Body of pancreas (tissue), 4 donors: ENCODE measurements at regions not wholly inside any gene's neighbourhood (a gene's known extent, or its start where the extent isn't known, plus 50 kb on each side); places are given as distances from the start of the nearest gene placed in this dataset.
A peak's percentile ranks its signal among the peaks of the same experiment; 100 is the strongest.
"Not testable (repeated sequence)": the region's sequence is repeated elsewhere in the genome, so short reads cannot be mapped to it uniquely, and the experiment has no call there.

ENCODE experiments used
- ATAC-seq: fragments of 150-250 bp; one replicate; pipeline ENCODE4 v1.9.1; 2016
- DNase-seq, 4 donors: peaks; one replicate each; pipeline ENCODE4 v3.0.0-alpha.2; 2019
- H3K27ac ChIP-seq, 4 donors: fragments of 200-600 bp; sonication (generic); 1 replicate in 3 of 4; 2 replicates in 1 of 4; pipeline versions ENCODE4 v1.5.1 to v1.6.1; 2016 to 2019; ENCODE audit warnings: mild to moderate bottlenecking in 1 of 4, mixed read lengths in 1 of 4, moderate library complexity in 1 of 4
- H3K27me3 ChIP-seq, 2 donors: fragments of 200-600 bp; sonication (generic); one replicate each; pipeline ENCODE4 v1.6.0; 2016; ENCODE audit warnings: mild to moderate bottlenecking in 1 of 2
- H3K36me3 ChIP-seq, 2 donors: fragments of 200-600 bp; sonication (generic); replicated peaks in 1 of 2; 2 replicates each; pipeline ENCODE4 v1.5.1; 2016; ENCODE audit warnings: low read depth in 2 of 2; ENCODE audit not compliant: insufficient read depth in 1 of 2
- H3K4me1 ChIP-seq: fragments of 200-600 bp; sonication (generic); one replicate; pipeline ENCODE4 v1.6.0; 2016
- H3K4me3 ChIP-seq, 2 donors: fragments of 200-600 bp; sonication (generic); 1 replicate in 1 of 2; 2 replicates in 1 of 2; pipeline ENCODE4 v1.5.1; 2016 to 2019
- H3K9me3 ChIP-seq, 3 donors: fragments of 200-600 bp; sonication (generic); 1 replicate in 2 of 3; 2 replicates in 1 of 3; pipeline ENCODE4 v1.5.1; 2016
- CTCF ChIP-seq, 7 experiments: fragments of 450-650 bp in 4 of 7; fragments of 200-600 bp in 3 of 7; sonication (generic) in 3 of 7; IDR thresholded peaks; one replicate each; pipeline ENCODE4 v1.5.1; 2016 to 2019; ENCODE audit warnings: antibody characterized with exemption in 7 of 7
- POLR2A ChIP-seq, 3 donors: fragments of 450-650 bp; IDR thresholded peaks; one replicate each; pipeline ENCODE4 v1.6.1; 2016; ENCODE audit warnings: antibody characterized with exemption in 3 of 3, mild to moderate bottlenecking in 2 of 3
- WGBS, 2 donors: methylation state at CpG; one replicate each; pipeline ENCODE4 v1.1.5; 2017; 5-methylcytosine and 5-hydroxymethylcytosine counted together
- intact Hi-C: fragments of 100-400 bp; cut with DNase I; formaldehyde crosslinking; loops from one replicate; pipeline ENCODE4 v1.15.1; 2023

DNA sequence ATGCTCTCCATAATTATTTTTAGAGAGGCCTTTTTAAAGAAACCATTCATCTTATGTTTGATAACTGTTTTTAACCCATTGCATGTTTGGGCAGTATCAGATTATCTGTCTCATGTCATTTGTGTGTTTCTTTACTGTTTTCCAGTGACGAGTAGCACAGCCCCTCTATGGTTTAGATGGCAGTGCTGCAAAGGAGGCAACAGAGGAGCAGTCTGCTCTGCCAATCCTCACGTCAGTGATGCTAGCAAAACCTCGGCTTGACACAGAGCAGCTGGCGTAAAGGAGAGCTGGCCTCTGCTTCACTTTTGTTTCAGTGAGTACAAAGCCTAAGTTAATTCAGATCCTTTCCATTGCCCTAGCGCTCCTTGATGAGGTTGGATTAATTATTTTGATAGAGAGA is 80.4 kb upstream of the GARIN1A start:
- H3K9me3 ChIP-seq: no peaks in the 10 kb centered on the region
- WGBS, 2 donors: 89 to 97% methylated on average over 5 of the region's 5 CpGs
- H3K4me3 ChIP-seq: no peak overlapping the region
- TF ChIP-seq CTCF (IDR thresholded peaks at IDR 0.05) (no peak), POLR2A (IDR thresholded peaks at IDR 0.05) (no peak)
- no peak overlapping the region for H3K27ac ChIP-seq
- ATAC-seq (no peak), DNase-seq (no peak)
- H3K4me1 ChIP-seq: no peaks in the 10 kb centered on the region
- peaks cover 0 to 8% of the 10 kb centered on the region in 2 donors for H3K36me3 ChIP-seq
- intact Hi-C loops: no loop called here
- no peaks in the 10 kb centered on the region for H3K27me3 ChIP-seq

DNA sequence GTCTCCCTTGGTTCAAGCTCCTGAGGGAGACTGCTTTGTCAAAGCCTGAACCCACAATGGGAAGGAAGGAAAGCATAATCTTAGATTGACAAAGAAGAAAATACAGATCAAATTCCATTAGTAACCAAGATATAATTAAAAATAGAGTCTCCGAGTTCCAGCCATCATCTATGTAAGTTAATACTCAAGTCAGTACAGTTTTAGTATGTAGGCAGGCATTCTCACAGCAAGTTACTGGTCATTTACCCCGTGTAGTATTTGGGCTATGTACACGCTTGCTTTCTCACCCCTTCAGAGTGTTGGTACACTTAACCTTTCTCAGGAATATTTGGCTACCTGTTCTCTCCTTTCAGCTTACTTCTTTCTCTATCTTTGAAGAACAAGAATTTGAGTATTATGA is 79.9 kb upstream of the GARIN1A start:
- H3K27me3 ChIP-seq, H3K27ac ChIP-seq, H3K4me3 ChIP-seq, H3K9me3 ChIP-seq, DNase-seq, ATAC-seq, H3K4me1 ChIP-seq, H3K36me3 ChIP-seq, intact Hi-C loops: not testable (repeated sequence)
- 94 to 100% methylated on average over 2 of the region's 3 CpGs for WGBS, 2 donors

DNA sequence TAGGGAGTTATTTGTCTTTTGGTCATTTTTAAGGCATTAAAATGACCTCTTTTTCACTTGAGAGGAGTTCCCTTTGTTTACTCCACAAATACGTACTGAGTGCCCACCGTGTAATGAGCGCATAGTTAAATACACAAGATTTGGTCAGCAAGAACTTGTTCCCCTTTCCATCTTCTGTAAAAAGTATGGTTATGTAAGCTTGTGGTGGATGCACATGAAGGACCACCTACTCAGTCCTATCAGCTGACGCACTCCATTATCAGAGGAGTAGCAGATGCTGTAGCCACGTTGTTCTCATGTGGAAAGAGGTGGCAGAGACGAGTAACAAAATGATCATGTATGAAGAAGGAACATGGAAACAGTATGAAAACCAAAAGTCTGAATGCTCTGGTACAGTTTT is 78.0 kb upstream of the GARIN1A start:
- H3K27ac ChIP-seq, intact Hi-C loops, H3K4me3 ChIP-seq, H3K36me3 ChIP-seq, H3K9me3 ChIP-seq, DNase-seq, ATAC-seq, H3K27me3 ChIP-seq, H3K4me1 ChIP-seq: not testable (repeated sequence)
- WGBS, 2 donors: 60 to 68% methylated on average over 6 of the region's 6 CpGs

DNA sequence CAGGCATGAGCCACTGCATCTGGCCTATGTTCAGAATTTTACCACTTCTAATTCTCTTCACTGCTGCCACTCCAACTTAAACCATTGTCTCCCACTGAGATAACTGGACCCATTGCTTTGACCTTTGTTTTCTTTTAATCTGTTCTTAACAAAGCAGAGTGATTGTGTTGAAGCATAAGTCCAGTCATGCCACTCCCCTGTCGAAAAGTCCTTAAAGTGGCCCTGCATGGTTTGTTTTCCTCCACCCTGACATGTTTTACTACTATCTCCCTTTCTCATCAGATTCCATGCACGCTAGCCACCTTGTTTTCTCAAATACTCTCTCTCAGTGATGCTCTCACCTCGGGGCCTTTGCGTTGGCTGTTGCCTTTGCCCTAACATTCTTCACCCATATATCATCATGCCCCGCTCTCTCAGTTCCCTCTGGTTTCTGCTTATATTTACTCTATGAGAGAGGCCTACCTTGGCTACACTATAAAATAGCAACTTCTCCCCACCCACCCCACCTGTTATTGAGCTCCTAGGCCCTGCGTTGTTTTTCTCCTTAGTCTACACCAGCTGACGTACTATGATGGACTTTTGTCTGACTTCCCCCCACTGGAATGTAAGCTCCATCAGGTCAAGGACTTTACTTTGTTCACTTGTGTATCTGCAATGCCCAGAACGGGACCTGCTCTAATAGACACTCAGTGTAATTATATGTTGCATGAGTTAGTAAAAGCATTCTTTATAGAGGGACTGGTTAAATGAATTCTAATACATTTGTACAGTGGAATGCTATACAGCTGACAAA is 75.6 kb upstream of the GARIN1A start:
- intact Hi-C loops, H3K27me3 ChIP-seq, DNase-seq, H3K4me3 ChIP-seq, H3K36me3 ChIP-seq, H3K4me1 ChIP-seq, H3K9me3 ChIP-seq, ATAC-seq, H3K27ac ChIP-seq: not testable (repeated sequence)
- WGBS, 2 donors: 83 to 86% methylated on average over 8 of the region's 8 CpGs

GRCh38 chr7:128598946-128599345 is 73.1 kb upstream of the GARIN1A start:
- 84 to 88% methylated on average over 5 of the region's 5 CpGs for WGBS, 2 donors
- H3K9me3 ChIP-seq, H3K4me3 ChIP-seq, H3K27ac ChIP-seq, ATAC-seq, H3K4me1 ChIP-seq, intact Hi-C loops, DNase-seq, H3K27me3 ChIP-seq, H3K36me3 ChIP-seq: not testable (repeated sequence)

DNA sequence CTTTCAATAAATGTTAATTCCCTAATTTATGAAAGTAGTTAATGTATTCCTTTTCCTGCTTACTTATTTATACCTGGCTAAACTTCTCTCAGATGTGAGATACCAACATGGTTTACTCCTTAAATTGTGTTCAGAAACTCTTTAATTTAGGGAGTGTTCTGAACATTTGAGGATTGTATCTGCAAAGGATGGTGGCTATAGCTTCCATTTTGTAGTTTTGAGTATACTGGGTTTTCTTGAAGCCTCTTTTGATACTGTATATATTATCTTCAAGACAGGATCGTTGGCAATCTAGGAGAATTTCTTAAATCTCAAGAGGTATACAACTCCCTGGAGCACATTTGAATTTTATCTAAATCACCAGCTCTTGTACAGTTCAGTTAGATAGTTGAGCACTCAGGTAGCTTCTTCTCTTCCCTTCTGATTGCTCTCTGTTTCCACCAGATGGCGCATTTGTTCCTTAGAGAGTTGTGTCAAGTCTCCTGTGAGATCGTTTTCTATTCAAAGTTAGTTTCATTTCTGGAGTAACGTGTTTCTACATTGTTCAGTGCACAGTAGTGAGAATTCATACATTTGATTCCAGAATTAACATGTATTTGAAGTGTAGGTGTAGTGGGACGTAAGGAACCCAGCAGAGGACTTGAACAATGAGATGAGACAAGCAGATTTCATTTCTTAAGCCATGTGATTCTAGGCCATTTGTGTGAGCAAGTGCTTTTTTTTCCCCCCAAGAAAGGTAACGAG is 63.2 kb upstream of the GARIN1A start:
- ATAC-seq (peak; percentile 73), DNase-seq (peak in 3 of 4 donors; percentile 28 to 58 (median 33))
- H3K27me3 ChIP-seq, H3K27ac ChIP-seq, H3K9me3 ChIP-seq, H3K36me3 ChIP-seq, H3K4me3 ChIP-seq, intact Hi-C loops, H3K4me1 ChIP-seq: not testable (repeated sequence)
- TF ChIP-seq CTCF (IDR thresholded peaks at IDR 0.05): peak in 5 of 7 experiments; percentile 37 to 59 (median 57)
- 9 to 10% methylated on average over 6 of the region's 6 CpGs for WGBS, 2 donors

DNA sequence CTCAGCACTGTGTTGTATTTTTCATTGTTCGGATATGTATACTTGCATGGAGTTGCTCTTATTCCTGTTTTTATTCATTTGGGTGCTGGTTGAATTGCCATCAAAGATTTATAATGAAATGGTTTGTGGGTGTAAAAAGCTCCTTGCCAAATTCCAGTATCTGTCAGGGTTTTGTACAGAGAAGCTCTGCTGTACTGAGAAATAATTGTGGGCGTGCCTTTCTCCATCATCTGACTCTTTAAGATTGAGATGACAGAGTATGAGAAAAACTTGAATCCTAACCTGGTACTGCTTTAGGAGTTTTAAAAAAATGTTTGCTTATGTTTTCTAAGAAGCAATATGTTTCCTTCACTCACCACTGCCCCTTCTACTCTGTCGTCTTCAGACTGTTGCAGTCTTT is 58.7 kb upstream of the GARIN1A start:
- not testable (repeated sequence) for H3K4me3 ChIP-seq, DNase-seq, H3K36me3 ChIP-seq, H3K27ac ChIP-seq, H3K27me3 ChIP-seq, H3K4me1 ChIP-seq, ATAC-seq, H3K9me3 ChIP-seq
- intact Hi-C loops: loop anchor here (5.0 kb wide), 1 partner anchor 269 kb away; no protein-coding TSS in a partner anchor
- WGBS, 2 donors: 93 to 94% methylated on average over 3 of the region's 3 CpGs

GRCh38 chr7:128614812-128615211 is 57.3 kb upstream of the GARIN1A start:
- H3K4me1 ChIP-seq, H3K36me3 ChIP-seq, H3K27me3 ChIP-seq, H3K27ac ChIP-seq, H3K9me3 ChIP-seq, ATAC-seq, H3K4me3 ChIP-seq, DNase-seq: not testable (repeated sequence)
- 90 to 92% methylated on average over 2 of the region's 2 CpGs for WGBS, 2 donors
- intact Hi-C loops: loop anchor here (5.0 kb wide), 1 partner anchor 267 kb away; no protein-coding TSS in a partner anchor

GRCh38 chr7:128616799-128617198 is 55.3 kb upstream of the GARIN1A start:
- WGBS, 2 donors: 98% methylated on average over 4 of the region's 4 CpGs
- ATAC-seq, H3K4me1 ChIP-seq, H3K27ac ChIP-seq, intact Hi-C loops, H3K27me3 ChIP-seq, H3K4me3 ChIP-seq, H3K36me3 ChIP-seq, DNase-seq, H3K9me3 ChIP-seq: not testable (repeated sequence)
